ENCODE measurements at regions not wholly inside any gene's neighbourhood (a gene's known extent, or its start where the extent isn't known, plus 50 kb on each side); places are given as distances from the start of the nearest gene placed in this dataset.
"Not testable (repeated sequence)": the region's sequence is repeated elsewhere in the genome, so short reads cannot be mapped to it uniquely, and the experiment has no call there.

GRCh38 chr2:182606728-182607681, 109.1 kb upstream of the DNAJC10 start:
- Histone ChIP-seq H3K36me3 (ENCODE audit: control insufficient read depth in 2 of 2, insufficient read depth in 1 of 2, low read length in 2 of 2) (no peaks in the 10 kb centered on the region), H3K9me3 (ENCODE audit: control insufficient read depth, insufficient read depth, low read depth, low read length) (no peaks in the 10 kb centered on the region), H3K27ac (ENCODE audit: extremely low read depth, low read depth, low read length) (no peak overlapping the region), H3K4me1 (ENCODE audit: control insufficient read depth, insufficient read depth, low read length) (no peaks in the 10 kb centered on the region), H3K4me3 (ENCODE audit: low read depth, low read length) (no peak overlapping the region)
- ChIA-PET POLR2A (no interaction called here), CTCF (no interaction called here)
- TF ChIP-seq SCRT2 (tag by site-specific recombination; IDR thresholded peaks at IDR 0.05) (no peak), HOXC10 (CRISPR knock-in tag; IDR thresholded peaks at IDR 0.05) (no peak), RBAK (tag by site-specific recombination; IDR thresholded peaks at IDR 0.05) (no peak), ZNF621 (tag by site-specific recombination; IDR thresholded peaks at IDR 0.05) (no peak), PRDM10 (tag by site-specific recombination; IDR thresholded peaks at IDR 0.05) (no peak), ZNF341 (tag by site-specific recombination; IDR thresholded peaks at IDR 0.05; ENCODE audit: low read depth) (no peak), ZNF654 (tag by site-specific recombination; IDR thresholded peaks at IDR 0.05; ENCODE audit: low read depth) (no peak), GFI1B (tag by site-specific recombination; IDR thresholded peaks at IDR 0.05) (no peak), ZNF639 (tag by site-specific recombination; IDR thresholded peaks at IDR 0.05) (no peak), ZNF280C (tag by site-specific recombination; IDR thresholded peaks at IDR 0.05) (no peak), ZNF433 (tag by site-specific recombination; IDR thresholded peaks at IDR 0.05; ENCODE audit: low read depth) (no peak), ZNF335 (tag by site-specific recombination; conservative IDR thresholded peaks at IDR 0.05) (no peak), ZNF132 (tag by site-specific recombination; IDR thresholded peaks at IDR 0.05; ENCODE audit: borderline replicate concordance) (no peak)

GRCh38 chr2:182608181-182608845, 107.7 kb upstream of the DNAJC10 start:
- H3K36me3 ChIP-seq (ENCODE audit: control insufficient read depth in 2 of 2, insufficient read depth in 1 of 2, low read length in 2 of 2): no peaks in the 10 kb centered on the region
- POLR2A ChIA-PET: no interaction called here
- no peak overlapping the region for H3K4me3 ChIP-seq (ENCODE audit: low read depth, low read length)
- no peak for TF ChIP-seq ZNF76 (tag by site-specific recombination; IDR thresholded peaks at IDR 0.05; ENCODE audit: borderline replicate concordance, low read depth)
- TF ChIP-seq ZNF621 (tag by site-specific recombination; IDR thresholded peaks at IDR 0.05): no peak
- TF ChIP-seq TRIM28 (IDR thresholded peaks at IDR 0.05; ENCODE audit: borderline replicate concordance, low read length): no peak
- no peak for TF ChIP-seq ZNF211 (tag by site-specific recombination; IDR thresholded peaks at IDR 0.05; ENCODE audit: low read depth)
- no peak for TF ChIP-seq OVOL3 (tag by site-specific recombination; IDR thresholded peaks at IDR 0.05)
- TF ChIP-seq ZNF354C (tag by site-specific recombination; IDR thresholded peaks at IDR 0.05; ENCODE audit: borderline replicate concordance, low read depth): no peak
- no peak for TF ChIP-seq PRDM1 (tag by site-specific recombination; IDR thresholded peaks at IDR 0.05)
- TF ChIP-seq ZFP69B (tag by site-specific recombination; IDR thresholded peaks at IDR 0.05): no peak
- TF ChIP-seq ZNF501 (tag by site-specific recombination; IDR thresholded peaks at IDR 0.05): no peak
- H3K27ac ChIP-seq (ENCODE audit: extremely low read depth, low read depth, low read length): no peak overlapping the region
- H3K4me1 ChIP-seq (ENCODE audit: control insufficient read depth, insufficient read depth, low read length): no peaks in the 10 kb centered on the region
- H3K9me3 ChIP-seq (ENCODE audit: control insufficient read depth, insufficient read depth, low read depth, low read length): no peaks in the 10 kb centered on the region
- CTCF ChIA-PET: no interaction called here

- CTCF ChIA-PET; H3K36me3 ChIP-seq (ENCODE audit: control insufficient read depth in 2 of 2, insufficient read depth in 1 of 2, low read length in 2 of 2); H3K9me3 ChIP-seq (ENCODE audit: control insufficient read depth, insufficient read depth, low read depth, low read length); H3K4me1 ChIP-seq (ENCODE audit: control insufficient read depth, insufficient read depth, low read length); H3K4me3 ChIP-seq (ENCODE audit: low read depth, low read length); H3K27ac ChIP-seq (ENCODE audit: extremely low read depth, low read depth, low read length); POLR2A ChIA-PET: not testable (repeated sequence)
These were observed 107.1 kb upstream of the DNAJC10 start for GRCh38 chr2:182609005-182609404.

Data from HEK293 (cell line).